Stimulated activated CD4-positive, alpha-beta T cell treated with anti-CD3 and anti-CD28 coated beads, Interleukin-4, amount 100 ng/mL, for 24 hours (primary cell): ENCODE measurements at regions not wholly inside any gene's neighbourhood (a gene's known extent, or its start where the extent isn't known, plus 50 kb on each side); places are given as distances from the start of the nearest gene placed in this dataset.

ENCODE experiments used
- DNase-seq: peaks from one replicate; pipeline ENCODE4 v3.0.0-alpha.2; 2020

GRCh38 chrX:9318213-9318612 lies 146.6 kb upstream of the TBL1X start:
- DNase-seq, result no peak

GRCh38 chrX:9318766-9319165 lies 146.1 kb upstream of the TBL1X start:
- DNase-seq, result no peak

GRCh38 chrX:9320940-9321339 lies 143.9 kb upstream of the TBL1X start:
- DNase-seq, result no peak

GRCh38 chrX:9324676-9325075 lies 140.2 kb upstream of the TBL1X start:
- DNase-seq, result no peak

GRCh38 chrX:9326369-9326768 lies 138.5 kb upstream of the TBL1X start:
- no peak for DNase-seq

GRCh38 chrX:9327086-9327746 lies 137.6 kb upstream of the TBL1X start:
- no peak for DNase-seq

- no peak for DNase-seq
Observed at GRCh38 chrX:9327747-9328145, 137.1 kb upstream of the TBL1X start.

GRCh38 chrX:9329056-9329455 lies 135.8 kb upstream of the TBL1X start:
- no peak for DNase-seq

- no peak for DNase-seq
Observed at GRCh38 chrX:9330249-9330982, 134.4 kb upstream of the TBL1X start.

- no peak for DNase-seq
Observed at GRCh38 chrX:9333873-9334560, 130.8 kb upstream of the TBL1X start.

GRCh38 chrX:9335251-9335650 lies 129.6 kb upstream of the TBL1X start:
- DNase-seq, result no peak

- DNase-seq, result no peak
Observed at GRCh38 chrX:9336456-9336855, 128.4 kb upstream of the TBL1X start.

GRCh38 chrX:9337046-9337445 lies 127.8 kb upstream of the TBL1X start:
- no peak for DNase-seq

GRCh38 chrX:9338986-9339385 lies 125.9 kb upstream of the TBL1X start:
- DNase-seq, result no peak

GRCh38 chrX:9339603-9340491 lies 125.0 kb upstream of the TBL1X start:
- DNase-seq, result no peak

- DNase-seq, result peak; percentile 29
Observed at GRCh38 chrX:9340598-9341290, 124.1 kb upstream of the TBL1X start.

- DNase-seq, result peak; percentile 60
Observed at GRCh38 chrX:9341291-9342201, 123.3 kb upstream of the TBL1X start.

GRCh38 chrX:9342561-9343051 lies 122.3 kb upstream of the TBL1X start:
- DNase-seq, result peak; percentile 55

- no peak for DNase-seq
Observed at GRCh38 chrX:9343971-9344370, 120.9 kb upstream of the TBL1X start.

GRCh38 chrX:9345957-9346356 lies 118.9 kb upstream of the TBL1X start:
- no peak for DNase-seq
